ENCODE measurements at regions not wholly inside any gene's neighbourhood (a gene's known extent, or its start where the extent isn't known, plus 50 kb on each side); places are given as distances from the start of the nearest gene placed in this dataset.
A peak's percentile ranks its signal among the peaks of the same experiment; 100 is the strongest.

GRCh38 chr15:88979674-88980073 is 66.5 kb upstream of the MFGE8 start:
- TF ChIP-seq NFIC (IDR thresholded peaks at IDR 0.05) (no peak), ZBTB7A (IDR thresholded peaks at IDR 0.05; ENCODE audit: low read depth) (no peak), CREB1 (IDR thresholded peaks at IDR 0.05; ENCODE audit: low read depth) (no peak), CEBPB (IDR thresholded peaks at IDR 0.05) (no peak), FOXM1 (IDR thresholded peaks at IDR 0.05; ENCODE audit: borderline replicate concordance, low read depth) (no peak), TEAD4 (IDR thresholded peaks at IDR 0.05) (no peak), EGR1 (IDR thresholded peaks at IDR 0.05) (no peak), TCF12 (IDR thresholded peaks at IDR 0.05; ENCODE audit: low read depth) (no peak), USF1 (IDR thresholded peaks at IDR 0.05) (no peak), EP300 (IDR thresholded peaks at IDR 0.05; ENCODE audit: borderline replicate concordance) (no peak), TAF1 (IDR thresholded peaks at IDR 0.05; ENCODE audit: low read depth) (no peak)
- TF ChIP-seq, protein P1, sequence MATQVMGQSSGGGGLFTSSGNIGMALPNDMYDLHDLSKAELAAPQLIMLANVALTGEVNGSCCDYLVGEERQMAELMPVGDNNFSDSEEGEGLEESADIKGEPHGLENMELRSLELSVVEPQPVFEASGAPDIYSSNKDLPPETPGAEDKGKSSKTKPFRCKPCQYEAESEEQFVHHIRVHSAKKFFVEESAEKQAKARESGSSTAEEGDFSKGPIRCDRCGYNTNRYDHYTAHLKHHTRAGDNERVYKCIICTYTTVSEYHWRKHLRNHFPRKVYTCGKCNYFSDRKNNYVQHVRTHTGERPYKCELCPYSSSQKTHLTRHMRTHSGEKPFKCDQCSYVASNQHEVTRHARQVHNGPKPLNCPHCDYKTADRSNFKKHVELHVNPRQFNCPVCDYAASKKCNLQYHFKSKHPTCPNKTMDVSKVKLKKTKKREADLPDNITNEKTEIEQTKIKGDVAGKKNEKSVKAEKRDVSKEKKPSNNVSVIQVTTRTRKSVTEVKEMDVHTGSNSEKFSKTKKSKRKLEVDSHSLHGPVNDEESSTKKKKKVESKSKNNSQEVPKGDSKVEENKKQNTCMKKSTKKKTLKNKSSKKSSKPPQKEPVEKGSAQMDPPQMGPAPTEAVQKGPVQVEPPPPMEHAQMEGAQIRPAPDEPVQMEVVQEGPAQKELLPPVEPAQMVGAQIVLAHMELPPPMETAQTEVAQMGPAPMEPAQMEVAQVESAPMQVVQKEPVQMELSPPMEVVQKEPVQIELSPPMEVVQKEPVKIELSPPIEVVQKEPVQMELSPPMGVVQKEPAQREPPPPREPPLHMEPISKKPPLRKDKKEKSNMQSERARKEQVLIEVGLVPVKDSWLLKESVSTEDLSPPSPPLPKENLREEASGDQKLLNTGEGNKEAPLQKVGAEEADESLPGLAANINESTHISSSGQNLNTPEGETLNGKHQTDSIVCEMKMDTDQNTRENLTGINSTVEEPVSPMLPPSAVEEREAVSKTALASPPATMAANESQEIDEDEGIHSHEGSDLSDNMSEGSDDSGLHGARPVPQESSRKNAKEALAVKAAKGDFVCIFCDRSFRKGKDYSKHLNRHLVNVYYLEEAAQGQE (IDR thresholded peaks at IDR 0.05; ENCODE audit: low read depth): no peak
- TF ChIP-seq, protein P2, sequence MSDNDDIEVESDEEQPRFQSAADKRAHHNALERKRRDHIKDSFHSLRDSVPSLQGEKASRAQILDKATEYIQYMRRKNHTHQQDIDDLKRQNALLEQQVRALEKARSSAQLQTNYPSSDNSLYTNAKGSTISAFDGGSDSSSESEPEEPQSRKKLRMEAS (IDR thresholded peaks at IDR 0.05): no peak

GRCh38 chr15:88980498-88980897 is 67.3 kb upstream of the MFGE8 start:
- TF ChIP-seq CEBPB (IDR thresholded peaks at IDR 0.05) (no peak), NFIC (IDR thresholded peaks at IDR 0.05) (no peak), RAD21 (IDR thresholded peaks at IDR 0.05; ENCODE audit: low read depth) (no peak), EGR1 (IDR thresholded peaks at IDR 0.05) (no peak), TCF12 (IDR thresholded peaks at IDR 0.05; ENCODE audit: low read depth) (no peak), ZBTB7A (IDR thresholded peaks at IDR 0.05; ENCODE audit: low read depth) (no peak), YY1 (IDR thresholded peaks at IDR 0.05; ENCODE audit: low read depth) (no peak), TAF1 (IDR thresholded peaks at IDR 0.05; ENCODE audit: low read depth) (no peak)
- TF ChIP-seq, protein P1 (IDR thresholded peaks at IDR 0.05; ENCODE audit: low read depth): no peak
- TF ChIP-seq, protein P2 (IDR thresholded peaks at IDR 0.05): no peak

DNA sequence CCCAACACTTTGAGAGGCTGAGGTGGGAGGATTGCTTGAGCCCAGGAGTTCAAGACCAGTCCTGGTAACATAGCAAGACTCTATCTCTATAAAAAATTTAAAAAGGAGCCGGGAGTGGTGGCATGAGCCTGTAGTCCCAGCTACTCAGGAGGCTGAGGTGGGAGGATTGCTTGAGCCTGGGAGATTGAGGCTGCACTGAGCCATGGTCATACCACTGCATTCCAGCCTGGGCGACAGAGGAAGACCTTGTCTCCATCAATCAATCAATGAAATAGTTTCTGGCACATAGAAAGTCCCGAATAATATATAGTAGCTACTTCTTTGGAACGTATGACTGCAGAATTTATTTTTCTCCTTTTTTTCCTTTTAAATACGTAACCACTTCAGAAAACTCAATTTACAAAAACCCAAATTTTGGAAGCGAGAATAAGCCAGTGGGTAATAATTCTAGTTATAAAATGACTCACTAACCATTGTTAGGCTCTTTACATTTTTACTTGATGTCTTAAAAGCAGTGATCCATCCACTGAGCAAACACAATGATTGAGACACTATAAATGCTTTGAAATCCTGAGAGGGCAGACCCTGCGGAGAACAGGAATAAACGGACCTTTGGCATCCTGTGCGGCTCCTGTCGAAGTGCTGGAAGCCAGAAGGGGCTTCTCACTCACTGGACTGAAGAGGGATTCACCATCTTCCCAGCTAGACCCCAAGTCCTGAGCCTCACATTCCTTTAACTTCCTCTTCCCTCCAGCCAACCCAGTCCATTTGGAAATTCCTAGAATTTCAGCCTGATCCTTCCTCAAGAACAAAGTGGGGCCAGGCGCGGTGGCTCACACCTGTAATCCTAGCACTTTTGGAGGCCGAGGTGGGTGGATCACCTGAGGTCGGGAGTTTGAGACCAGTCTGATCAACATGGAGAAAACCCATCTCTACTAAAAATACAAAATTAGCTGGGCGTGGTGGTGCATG is 68.4 kb upstream of the MFGE8 start:
- TF ChIP-seq USF1 (IDR thresholded peaks at IDR 0.05) (no peak), ZBTB7A (IDR thresholded peaks at IDR 0.05; ENCODE audit: low read depth) (peak; percentile 95), EGR1 (IDR thresholded peaks at IDR 0.05) (no peak), TCF12 (IDR thresholded peaks at IDR 0.05; ENCODE audit: low read depth) (peak; percentile 94), FOXM1 (IDR thresholded peaks at IDR 0.05; ENCODE audit: borderline replicate concordance, low read depth) (peak; percentile 98), RAD21 (IDR thresholded peaks at IDR 0.05; ENCODE audit: low read depth) (peak; percentile 11), EP300 (IDR thresholded peaks at IDR 0.05; ENCODE audit: borderline replicate concordance) (peak; percentile 99), CREB1 (IDR thresholded peaks at IDR 0.05; ENCODE audit: low read depth) (no peak), TAF1 (IDR thresholded peaks at IDR 0.05; ENCODE audit: low read depth) (no peak), CEBPB (IDR thresholded peaks at IDR 0.05) (peak; percentile 74), NFIC (IDR thresholded peaks at IDR 0.05) (peak; percentile 96), YY1 (IDR thresholded peaks at IDR 0.05; ENCODE audit: low read depth) (peak; percentile 13; the same call in 1 of the 2 replicates), TEAD4 (IDR thresholded peaks at IDR 0.05) (peak; percentile 94)
- TF ChIP-seq, protein P1 (IDR thresholded peaks at IDR 0.05; ENCODE audit: low read depth): peak; percentile 25; the same call in 1 of the 2 replicates
- TF ChIP-seq, protein P2 (IDR thresholded peaks at IDR 0.05): peak; percentile 38; the same call in 1 of the 2 replicates

Measured in Ishikawa (cell line).